Natural killer cell (primary cell): ENCODE measurements at regions not wholly inside any gene's neighbourhood (a gene's known extent, or its start where the extent isn't known, plus 50 kb on each side); places are given as distances from the start of the nearest gene placed in this dataset.
"Not testable (repeated sequence)": the region's sequence is repeated elsewhere in the genome, so short reads cannot be mapped to it uniquely, and the experiment has no call there.

Source experiments
- ATAC-seq, 3 donors: fragments of 150-1000 bp in 2 of 3; fragments of 200-7000 bp in 1 of 3; cut with Tn5 transposase; 1 replicate in 1 of 3; 2 replicates in 2 of 3; pipeline ENCODE4 v1.10.0; 2021; ENCODE audit warnings: mild to moderate bottlenecking in 2 of 3, moderate library complexity in 2 of 3
- DNase-seq, 2 donors: peaks; one replicate each; pipeline versions ENCODE4 v3.0.0 to v3.0.0-alpha.2; 2013 to 2021; ENCODE audit warnings: mixed read lengths in 1 of 2
- H3K27ac ChIP-seq: one replicate; pipeline ENCODE4 v1.5.1; 2013; ENCODE audit warnings: mild to moderate bottlenecking, low read length
- H3K27me3 ChIP-seq: one replicate; pipeline ENCODE4 v1.6.1; 2013; ENCODE audit warnings: low read length; ENCODE audit not compliant: control insufficient read depth, insufficient read depth
- H3K36me3 ChIP-seq: one replicate; pipeline ENCODE4 v1.6.1; 2013; ENCODE audit warnings: low read length; ENCODE audit not compliant: control insufficient read depth, insufficient read depth
- H3K4me1 ChIP-seq: one replicate; pipeline ENCODE4 v1.6.1; 2013; ENCODE audit warnings: low read length; ENCODE audit not compliant: control insufficient read depth, insufficient read depth
- H3K4me3 ChIP-seq: one replicate; pipeline ENCODE4 v1.5.1; 2013; ENCODE audit warnings: low read length
- H3K9me3 ChIP-seq: one replicate; pipeline ENCODE4 v1.6.1; 2013; ENCODE audit warnings: low read length; ENCODE audit not compliant: control insufficient read depth, insufficient read depth
- H3K27ac Mint-ChIP-seq, 2 donors: one replicate each; pipeline ENCODE4 v1.8.0; 2022; ENCODE audit warnings: mild to moderate bottlenecking in 2 of 2, mixed read lengths in 2 of 2, moderate library complexity in 1 of 2
- H3K27me3 Mint-ChIP-seq, 2 donors: one replicate each; pipeline ENCODE4 v1.8.0; 2022; ENCODE audit warnings: low read depth in 2 of 2, mixed read lengths in 2 of 2
- H3K36me3 Mint-ChIP-seq: one replicate; pipeline ENCODE4 v1.8.0; 2022; ENCODE audit warnings: mixed read lengths
- H3K4me1 Mint-ChIP-seq, 2 donors: one replicate each; pipeline ENCODE4 v1.8.0; 2022; ENCODE audit warnings: mixed read lengths in 2 of 2
- H3K4me3 Mint-ChIP-seq: one replicate; pipeline ENCODE4 v1.8.0; 2022; ENCODE audit warnings: mild to moderate bottlenecking, moderate library complexity, mixed read lengths
- H3K9me3 Mint-ChIP-seq, 2 donors: one replicate each; pipeline ENCODE4 v1.8.0; 2022; ENCODE audit warnings: mixed read lengths in 2 of 2
- WGBS: methylation state at CpG from one replicate; pipeline ENCODE4 v1.1.7; 2013; ENCODE audit warnings: missing lambda C conversion rate; ENCODE audit not compliant: insufficient coverage; 5-methylcytosine and 5-hydroxymethylcytosine counted together
- intact Hi-C: fragments of 100-400 bp; cut with micrococcal nuclease; formaldehyde crosslinking; loops from one replicate; pipeline ENCODE4 v1.14.2; 2022
- TF ChIP-seq, protein P1 (sequence below): fragments of 200-600 bp; IDR thresholded peaks from one replicate; pipeline ENCODE4 v1.8.0; 2022; ENCODE audit warnings: antibody characterized with exemption

- 80% methylated on average over 4 of the region's 5 CpGs for WGBS
These were observed 338.2 kb upstream of the TNRC6C start for GRCh38 chr17:77620282-77620681.

GRCh38 chr17:77622084-77622483, 336.4 kb upstream of the TNRC6C start:
- H3K4me1 Mint-ChIP-seq, result peaks cover 17% of the 10 kb centered on the region in 2 donors
- H3K4me3 Mint-ChIP-seq, H3K27me3 Mint-ChIP-seq, ATAC-seq, H3K4me1 ChIP-seq, H3K9me3 Mint-ChIP-seq, H3K36me3 Mint-ChIP-seq, H3K27ac ChIP-seq, H3K36me3 ChIP-seq, H3K9me3 ChIP-seq, DNase-seq, H3K27ac Mint-ChIP-seq, H3K27me3 ChIP-seq, intact Hi-C loops, H3K4me3 ChIP-seq: not testable (repeated sequence)
- 98% methylated on average over 4 of the region's 6 CpGs for WGBS

More at GRCh38 chr17:77620282-77620681, 338.2 kb upstream of the TNRC6C start:
- H3K4me1 ChIP-seq, result peaks cover 9% of the 10 kb centered on the region
- DNase-seq, result no peak
- no peaks in the 10 kb centered on the region for H3K27me3 ChIP-seq
- no peak overlapping the region for H3K4me3 Mint-ChIP-seq
- H3K36me3 Mint-ChIP-seq, result no peaks in the 10 kb centered on the region
- intact Hi-C loops, result no loop called here
- H3K4me3 ChIP-seq, result no peak overlapping the region
- H3K36me3 ChIP-seq, result no peaks in the 10 kb centered on the region
- H3K27ac Mint-ChIP-seq, result no peak overlapping the region
- H3K27ac ChIP-seq, result no peak overlapping the region
- H3K27me3 Mint-ChIP-seq, result peaks cover 1 to 11% of the 10 kb centered on the region in 2 donors
- no peak for ATAC-seq
- peaks cover 17% of the 10 kb centered on the region in 2 donors for H3K4me1 Mint-ChIP-seq
- TF ChIP-seq, protein P1, sequence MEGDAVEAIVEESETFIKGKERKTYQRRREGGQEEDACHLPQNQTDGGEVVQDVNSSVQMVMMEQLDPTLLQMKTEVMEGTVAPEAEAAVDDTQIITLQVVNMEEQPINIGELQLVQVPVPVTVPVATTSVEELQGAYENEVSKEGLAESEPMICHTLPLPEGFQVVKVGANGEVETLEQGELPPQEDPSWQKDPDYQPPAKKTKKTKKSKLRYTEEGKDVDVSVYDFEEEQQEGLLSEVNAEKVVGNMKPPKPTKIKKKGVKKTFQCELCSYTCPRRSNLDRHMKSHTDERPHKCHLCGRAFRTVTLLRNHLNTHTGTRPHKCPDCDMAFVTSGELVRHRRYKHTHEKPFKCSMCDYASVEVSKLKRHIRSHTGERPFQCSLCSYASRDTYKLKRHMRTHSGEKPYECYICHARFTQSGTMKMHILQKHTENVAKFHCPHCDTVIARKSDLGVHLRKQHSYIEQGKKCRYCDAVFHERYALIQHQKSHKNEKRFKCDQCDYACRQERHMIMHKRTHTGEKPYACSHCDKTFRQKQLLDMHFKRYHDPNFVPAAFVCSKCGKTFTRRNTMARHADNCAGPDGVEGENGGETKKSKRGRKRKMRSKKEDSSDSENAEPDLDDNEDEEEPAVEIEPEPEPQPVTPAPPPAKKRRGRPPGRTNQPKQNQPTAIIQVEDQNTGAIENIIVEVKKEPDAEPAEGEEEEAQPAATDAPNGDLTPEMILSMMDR, result no peak
- no peaks in the 10 kb centered on the region for H3K9me3 ChIP-seq
- H3K9me3 Mint-ChIP-seq, result no peaks in the 10 kb centered on the region

DNA sequence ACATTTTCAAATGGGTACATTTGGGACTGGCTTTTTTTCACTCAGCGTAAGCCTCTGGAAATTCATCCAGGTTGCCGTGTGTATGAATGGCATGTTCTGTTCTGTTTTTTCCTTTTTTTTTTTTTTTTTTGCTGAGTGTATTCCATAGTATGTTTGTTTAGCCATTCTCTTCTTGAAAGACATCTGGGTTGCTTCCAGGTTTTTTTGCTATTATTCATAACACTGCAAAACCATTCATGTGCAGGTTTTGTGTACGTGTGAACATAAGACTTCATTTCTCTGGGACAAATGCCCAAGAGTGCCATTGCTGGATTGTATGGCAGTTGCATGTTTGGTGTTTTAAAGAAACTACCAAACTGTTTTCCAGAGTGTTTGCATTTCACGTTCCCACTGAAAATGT, 335.9 kb upstream of the TNRC6C start:
- Histone ChIP-seq H3K4me3 (no peak overlapping the region), H3K4me1 (peaks cover 9% of the 10 kb centered on the region), H3K27me3 (no peaks in the 10 kb centered on the region), H3K36me3 (no peaks in the 10 kb centered on the region), H3K27ac (no peak overlapping the region), H3K9me3 (no peaks in the 10 kb centered on the region)
- Mint-ChIP-seq H3K27ac (no peak overlapping the region), H3K4me3 (no peak overlapping the region), H3K27me3 (peaks cover 7 to 14% of the 10 kb centered on the region in 2 donors), H3K9me3 (peaks cover 2 to 3% of the 10 kb centered on the region in 2 donors), H3K36me3 (peaks cover 8% of the 10 kb centered on the region), H3K4me1 (peaks cover 15 to 16% of the 10 kb centered on the region in 2 donors)
- ATAC-seq (no peak), DNase-seq (no peak)
- WGBS, result 99% methylated on average over 4 of the region's 4 CpGs
- TF ChIP-seq, protein P1, result no peak
- intact Hi-C loops, result no loop called here

DNA sequence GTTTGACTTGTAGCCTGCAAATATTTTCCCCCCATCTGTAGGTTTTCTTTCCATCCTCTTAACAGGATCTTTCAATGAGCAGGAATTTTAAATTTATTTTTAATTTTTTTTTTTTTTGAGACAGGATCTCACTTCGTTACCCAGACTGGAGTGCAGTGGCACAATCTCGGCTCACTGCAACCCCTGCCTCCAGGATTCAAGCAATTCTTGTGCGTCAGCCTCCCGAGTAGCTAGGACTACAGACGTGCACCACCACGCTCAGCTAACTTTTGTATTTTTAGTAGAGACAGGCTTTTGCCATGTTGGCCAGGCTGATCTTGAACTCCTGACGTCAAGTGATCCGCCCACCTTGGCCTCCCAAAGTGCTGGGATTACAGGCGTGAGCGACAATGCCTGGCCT, 335.2 kb upstream of the TNRC6C start:
- WGBS, result 93% methylated on average over 10 of the region's 10 CpGs
- not testable (repeated sequence) for H3K9me3 Mint-ChIP-seq
- peaks cover 13% of the 10 kb centered on the region for H3K36me3 Mint-ChIP-seq

More for the DNA sequence above, 335.2 kb upstream of the TNRC6C start:
- H3K4me1 Mint-ChIP-seq, intact Hi-C loops, H3K9me3 ChIP-seq, H3K4me3 ChIP-seq, H3K27ac ChIP-seq, H3K4me3 Mint-ChIP-seq, H3K27me3 ChIP-seq, H3K36me3 ChIP-seq, ATAC-seq, DNase-seq, H3K27ac Mint-ChIP-seq, H3K4me1 ChIP-seq: not testable (repeated sequence)
- peaks cover 5 to 21% of the 10 kb centered on the region in 2 donors for H3K27me3 Mint-ChIP-seq
